GM15510 (cell line): ENCODE measurements at regions not wholly inside any gene's neighbourhood (a gene's known extent, or its start where the extent isn't known, plus 50 kb on each side); places are given as distances from the start of the nearest gene placed in this dataset.

Experiments
- POLR2A ChIP-seq: IDR thresholded peaks from 3 replicates; pipeline ENCODE4 v1.6.1; 2011; ENCODE audit warnings: borderline replicate concordance; ENCODE audit not compliant: insufficient read length; ENCODE audit errors: extremely low read depth

DNA sequence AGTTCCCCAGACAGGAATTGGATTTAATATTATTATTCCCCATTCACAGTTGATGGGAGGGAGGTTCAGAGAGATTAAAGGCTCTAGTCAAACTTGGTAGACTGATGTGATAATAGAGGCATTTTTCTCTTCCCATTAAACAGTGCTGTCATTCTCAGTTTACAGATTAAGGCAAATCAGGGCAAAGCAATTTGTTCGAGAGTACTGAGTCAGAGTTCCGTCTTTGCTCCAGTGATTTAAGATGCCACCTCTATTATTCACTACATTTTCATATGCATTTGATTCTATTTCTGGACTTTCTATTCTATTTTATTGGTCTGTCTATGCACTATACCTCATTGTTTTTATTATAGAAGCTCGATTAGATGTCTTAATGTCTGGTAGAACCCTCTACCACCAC lies 201.0 kb upstream of the RAI14 start:
- no peak for TF ChIP-seq POLR2A

GRCh38 chr5:34459908-34460307 lies 196.2 kb upstream of the RAI14 start:
- TF ChIP-seq POLR2A: no peak

DNA sequence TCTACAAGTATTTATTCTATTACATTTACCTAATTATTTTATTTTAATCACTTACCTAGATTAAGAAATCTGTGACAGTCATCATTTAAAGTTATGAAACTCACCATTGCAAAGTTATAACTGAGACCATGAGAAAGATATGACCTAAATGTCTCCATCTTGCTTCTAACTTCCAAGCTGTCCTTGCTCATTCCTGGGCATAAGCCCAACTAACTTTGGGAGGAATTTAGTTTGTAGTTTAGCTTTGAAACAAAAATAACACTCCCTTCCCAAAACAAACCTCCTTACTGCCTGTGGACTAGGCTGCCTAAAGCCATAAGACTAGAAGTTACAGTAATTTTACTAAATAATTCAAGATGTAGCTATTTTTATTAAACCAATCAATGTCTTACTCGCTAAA lies 195.6 kb upstream of the RAI14 start:
- no peak for TF ChIP-seq POLR2A

- TF ChIP-seq POLR2A: no peak
Observed at GRCh38 chr5:34464829-34465228, 191.3 kb upstream of the RAI14 start.

DNA sequence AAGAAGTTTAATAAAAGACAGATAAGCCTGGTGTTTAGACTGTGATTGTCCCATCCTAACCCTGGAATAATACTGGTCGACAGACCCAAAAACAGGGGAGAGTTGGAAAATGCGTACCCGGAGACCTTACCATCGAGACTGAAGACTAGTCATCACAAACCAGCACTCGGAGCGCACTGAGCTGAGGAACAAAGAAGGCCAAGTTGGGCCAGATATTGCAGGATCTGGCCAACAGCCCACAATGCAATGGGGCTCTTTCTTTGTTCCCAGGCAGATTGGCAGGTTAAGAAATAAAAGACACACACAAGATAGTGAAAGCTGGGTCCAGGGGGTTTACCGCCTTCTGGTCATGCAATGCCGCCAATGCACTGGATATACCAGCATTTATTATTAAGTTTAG lies 188.7 kb upstream of the RAI14 start:
- no peak for TF ChIP-seq POLR2A

- TF ChIP-seq POLR2A: no peak
Observed at GRCh38 chr5:34469971-34470370, 186.2 kb upstream of the RAI14 start.

- TF ChIP-seq POLR2A: no peak
Observed at GRCh38 chr5:34474573-34475021, 181.5 kb upstream of the RAI14 start.

DNA sequence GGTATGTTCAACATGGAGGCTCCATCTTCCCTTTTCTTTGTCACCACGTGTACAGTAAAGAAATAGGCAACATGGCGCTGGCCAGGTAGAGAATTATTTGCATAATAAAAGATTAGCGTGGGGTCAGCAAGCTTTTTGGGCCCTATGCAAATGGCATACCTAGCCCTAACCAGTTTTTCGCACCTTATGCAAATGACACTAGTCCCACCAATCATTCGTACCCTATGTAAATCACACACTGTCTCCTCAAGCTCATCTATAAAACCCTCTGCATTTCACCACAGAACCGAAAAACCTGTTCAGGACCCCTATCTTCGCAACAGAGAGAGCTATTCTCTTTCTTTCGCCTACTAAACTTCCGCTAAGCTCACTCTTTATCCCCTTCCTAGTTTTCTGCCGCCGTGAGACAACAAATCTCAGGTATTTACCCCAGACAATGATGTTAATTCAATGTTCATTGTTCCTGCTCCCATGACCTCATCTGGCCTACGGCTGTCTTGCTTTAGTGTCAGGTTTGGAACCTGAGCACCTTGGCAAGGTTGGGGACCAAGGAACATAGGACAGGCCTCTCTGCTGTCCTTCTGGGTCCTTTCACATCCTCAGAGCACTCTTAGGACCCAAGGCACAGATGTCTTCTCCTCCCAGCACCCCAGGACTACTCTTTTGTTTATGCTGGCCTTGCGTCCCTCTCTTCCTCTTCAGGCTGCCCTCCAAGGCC lies 180.7 kb upstream of the RAI14 start:
- TF ChIP-seq POLR2A: no peak

GRCh38 chr5:34476941-34477565 lies 179.1 kb upstream of the RAI14 start:
- TF ChIP-seq POLR2A: no peak

DNA sequence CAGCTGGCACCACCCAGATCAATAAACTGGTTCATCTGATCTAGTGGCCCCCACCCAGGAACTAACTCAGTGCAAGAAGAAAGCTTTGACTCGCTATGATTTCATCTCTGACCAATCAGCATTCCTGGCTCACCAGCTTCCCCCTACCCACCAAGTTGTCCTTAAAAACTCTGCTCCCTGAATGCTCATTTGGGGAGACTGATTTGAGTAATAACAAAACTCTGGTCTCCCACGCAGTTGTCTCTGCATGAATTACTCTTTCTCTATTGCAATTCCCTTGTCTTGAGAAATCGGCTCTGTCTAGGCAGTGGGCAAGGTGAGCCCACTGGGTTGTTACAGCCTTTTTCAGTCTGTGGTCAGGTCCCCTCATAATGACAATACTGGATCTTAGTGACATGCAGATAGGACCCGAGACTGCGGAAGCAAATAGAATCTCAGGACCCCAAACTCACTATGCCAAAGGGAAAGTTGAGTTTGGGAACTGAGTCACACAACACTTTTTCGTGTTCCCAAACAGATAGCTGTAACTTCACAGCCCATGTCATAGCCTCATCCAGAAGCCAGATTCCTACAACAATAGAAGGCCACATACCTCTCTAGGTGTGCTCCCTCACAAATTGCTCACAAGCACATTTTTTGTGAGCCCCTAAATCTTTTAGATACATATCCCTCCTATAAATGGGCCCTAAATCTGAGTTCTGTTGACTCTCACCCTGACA lies 175.2 kb upstream of the RAI14 start:
- no peak for TF ChIP-seq POLR2A

GRCh38 chr5:34483442-34484033 lies 172.6 kb upstream of the RAI14 start:
- no peak for TF ChIP-seq POLR2A

DNA sequence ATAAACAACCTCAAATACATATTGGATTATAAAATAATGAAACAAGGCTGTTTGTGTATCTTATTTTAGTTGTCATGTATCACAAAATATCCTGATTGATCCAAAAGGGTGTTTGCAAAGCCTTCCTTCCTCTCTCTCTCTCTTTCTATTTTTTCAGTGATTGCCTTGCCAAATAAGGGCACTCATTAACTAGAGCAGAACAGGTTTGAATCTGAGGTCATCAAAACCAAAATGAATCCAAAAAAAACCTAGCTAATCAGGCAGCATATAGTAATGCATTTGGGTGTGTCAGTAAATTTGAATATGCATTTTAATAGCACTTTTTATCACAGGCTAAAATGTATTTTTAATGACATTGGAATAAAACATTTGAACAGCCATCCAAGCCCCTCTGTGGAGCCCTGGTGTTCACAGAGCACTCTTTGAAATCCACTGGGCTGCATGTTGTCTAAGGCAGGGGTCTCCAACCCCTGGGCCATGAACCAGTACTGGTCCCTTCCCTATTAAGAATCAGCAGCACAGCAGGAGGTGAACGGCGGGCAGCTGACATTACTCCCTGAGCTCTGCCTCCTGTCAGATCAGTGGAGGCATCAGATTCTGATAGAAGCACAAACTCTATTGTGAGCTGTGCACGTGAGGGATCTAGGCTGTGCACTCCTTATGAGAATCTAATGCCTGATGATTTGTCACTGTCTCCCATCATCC lies 171.8 kb upstream of the RAI14 start:
- no peak for TF ChIP-seq POLR2A

GRCh38 chr5:34485768-34486030 lies 170.4 kb upstream of the RAI14 start:
- TF ChIP-seq POLR2A: no peak

GRCh38 chr5:34486160-34486848 lies 169.8 kb upstream of the RAI14 start:
- TF ChIP-seq POLR2A: no peak

GRCh38 chr5:34486849-34487158 lies 169.3 kb upstream of the RAI14 start:
- no peak for TF ChIP-seq POLR2A
